Lower leg skin (tissue), 4 donors: ENCODE measurements at regions not wholly inside any gene's neighbourhood (a gene's known extent, or its start where the extent isn't known, plus 50 kb on each side); places are given as distances from the start of the nearest gene placed in this dataset.

Experiments
- DNase-seq, 2 donors: peaks; one replicate each; pipeline ENCODE4 v3.0.0-alpha.2; 2019; ENCODE audit warnings: low spot score in 2 of 2
- H3K4me3 ChIP-seq: fragments of 200-600 bp; sonication (generic); 2 replicates; pipeline ENCODE4 v1.5.1; 2017; ENCODE audit warnings: mild to moderate bottlenecking, low read depth; ENCODE audit not compliant: poor library complexity, severe bottlenecking
- POLR2A ChIP-seq, 2 donors: fragments of 450-650 bp; IDR thresholded peaks; one replicate each; pipeline ENCODE4 v1.6.1; 2016 to 2017; ENCODE audit warnings: antibody characterized with exemption in 2 of 2, mild to moderate bottlenecking in 1 of 2, moderate library complexity in 1 of 2
- WGBS, 2 donors: methylation state at CpG; one replicate each; pipeline ENCODE4 v1.1.5; 2018; 5-methylcytosine and 5-hydroxymethylcytosine counted together
- intact Hi-C: fragments of 100-400 bp; cut with DNase I; formaldehyde crosslinking; loops from one replicate; pipeline ENCODE4 v1.15.0; 2023; ENCODE audit warnings: low total_unique reads
- TF ChIP-seq, protein P1 (sequence below), 3 donors: fragments of 450-650 bp; IDR thresholded peaks; one replicate each; pipeline ENCODE4 v1.5.1; 2016; ENCODE audit warnings: antibody characterized with exemption in 3 of 3, mild to moderate bottlenecking in 3 of 3, moderate library complexity in 2 of 3

DNA sequence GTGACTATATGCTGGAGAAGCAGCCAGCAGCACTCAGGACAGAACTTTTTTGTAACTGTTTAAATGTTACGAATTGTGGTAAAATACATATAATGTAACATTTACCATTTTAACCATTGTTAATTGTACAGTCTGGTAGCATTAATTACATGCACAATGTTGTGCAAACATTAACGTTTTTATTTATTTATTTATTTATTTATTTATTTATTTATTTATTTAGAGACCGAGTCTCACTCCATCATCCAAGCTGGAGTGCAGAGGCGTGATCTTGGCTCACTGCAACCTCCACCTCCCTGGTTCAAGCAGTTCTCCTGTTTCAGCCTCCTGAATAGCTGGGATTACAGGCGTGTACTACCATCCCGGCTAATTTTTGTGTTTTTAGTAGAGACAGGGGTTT is 88.7 kb upstream of the TEX51 start:
- intact Hi-C loops: no loop called here
- no peak overlapping the region for H3K4me3 ChIP-seq
- WGBS, 2 donors: 89 to 91% methylated on average over 6 of the region's 6 CpGs
- TF ChIP-seq POLR2A (IDR thresholded peaks at IDR 0.05): no peak
- no peak for DNase-seq

DNA sequence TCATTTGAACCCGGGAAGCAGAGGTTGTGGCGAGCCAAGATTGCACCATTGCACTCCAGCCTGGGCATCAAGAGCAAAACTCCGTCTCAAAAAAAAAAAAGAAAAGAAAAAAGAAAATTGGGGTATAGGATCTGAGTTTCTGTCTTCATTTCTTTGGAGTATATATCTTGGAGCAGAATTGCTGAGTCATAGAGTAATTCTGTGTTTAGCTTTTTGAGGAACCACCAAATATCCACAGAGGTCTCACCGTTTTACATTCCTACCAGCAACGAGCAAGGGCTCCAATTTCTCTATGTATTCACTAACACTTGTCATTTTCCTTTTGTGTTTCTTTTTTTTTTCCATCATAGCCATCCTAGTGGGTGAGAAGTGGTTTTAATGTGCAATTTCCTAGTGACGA is 87.6 kb upstream of the TEX51 start:
- DNase-seq: no peak
- 75 to 85% methylated on average over 6 of the region's 6 CpGs for WGBS, 2 donors
- no peak overlapping the region for H3K4me3 ChIP-seq
- TF ChIP-seq, protein P1, sequence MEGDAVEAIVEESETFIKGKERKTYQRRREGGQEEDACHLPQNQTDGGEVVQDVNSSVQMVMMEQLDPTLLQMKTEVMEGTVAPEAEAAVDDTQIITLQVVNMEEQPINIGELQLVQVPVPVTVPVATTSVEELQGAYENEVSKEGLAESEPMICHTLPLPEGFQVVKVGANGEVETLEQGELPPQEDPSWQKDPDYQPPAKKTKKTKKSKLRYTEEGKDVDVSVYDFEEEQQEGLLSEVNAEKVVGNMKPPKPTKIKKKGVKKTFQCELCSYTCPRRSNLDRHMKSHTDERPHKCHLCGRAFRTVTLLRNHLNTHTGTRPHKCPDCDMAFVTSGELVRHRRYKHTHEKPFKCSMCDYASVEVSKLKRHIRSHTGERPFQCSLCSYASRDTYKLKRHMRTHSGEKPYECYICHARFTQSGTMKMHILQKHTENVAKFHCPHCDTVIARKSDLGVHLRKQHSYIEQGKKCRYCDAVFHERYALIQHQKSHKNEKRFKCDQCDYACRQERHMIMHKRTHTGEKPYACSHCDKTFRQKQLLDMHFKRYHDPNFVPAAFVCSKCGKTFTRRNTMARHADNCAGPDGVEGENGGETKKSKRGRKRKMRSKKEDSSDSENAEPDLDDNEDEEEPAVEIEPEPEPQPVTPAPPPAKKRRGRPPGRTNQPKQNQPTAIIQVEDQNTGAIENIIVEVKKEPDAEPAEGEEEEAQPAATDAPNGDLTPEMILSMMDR (IDR thresholded peaks at IDR 0.05): no peak
- no peak for TF ChIP-seq POLR2A (IDR thresholded peaks at IDR 0.05)
- intact Hi-C loops: no loop called here

DNA sequence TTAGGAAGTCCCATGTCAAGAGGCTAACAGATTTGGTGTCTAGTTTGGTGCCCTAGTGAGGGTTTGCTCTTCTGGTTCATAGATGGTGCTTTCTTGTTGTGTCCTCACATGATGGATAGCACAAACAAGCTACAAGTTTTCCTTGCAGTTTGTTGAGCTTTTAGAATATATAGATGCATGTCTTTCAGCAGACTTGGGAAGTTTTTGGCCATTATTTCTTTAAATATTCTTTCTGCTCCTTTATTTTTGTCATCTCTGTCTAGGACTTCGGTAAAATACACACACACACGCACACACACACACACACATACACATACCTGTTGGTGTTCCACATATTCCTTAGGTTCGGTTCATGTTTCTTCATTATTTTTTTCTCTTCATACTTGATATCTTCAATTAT is 81.5 kb upstream of the TEX51 start:
- no peak for TF ChIP-seq POLR2A (IDR thresholded peaks at IDR 0.05)
- TF ChIP-seq, protein P1 (IDR thresholded peaks at IDR 0.05): no peak
- intact Hi-C loops: no loop called here
- DNase-seq: no peak
- WGBS, 2 donors: 86 to 94% methylated on average over 3 of the region's 3 CpGs
- no peak overlapping the region for H3K4me3 ChIP-seq

DNA sequence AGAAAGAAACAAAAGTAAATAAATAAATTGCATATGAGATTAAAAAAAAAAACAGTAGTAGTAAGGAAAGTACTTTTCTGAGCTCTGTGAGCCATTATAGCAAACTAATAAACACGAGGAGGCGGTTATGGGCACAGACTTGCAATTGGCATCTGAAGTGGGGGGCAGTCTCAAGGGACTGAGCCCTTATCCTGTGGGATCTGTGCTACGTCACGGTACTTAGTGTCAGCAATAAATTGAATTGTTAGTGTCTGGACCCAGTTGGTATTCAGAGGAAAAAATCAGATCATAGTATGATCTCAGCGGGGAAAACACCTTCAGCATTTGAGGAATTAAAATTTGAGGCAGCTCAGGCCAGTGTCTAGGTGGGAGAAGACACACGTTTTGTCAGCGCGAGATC is 76.6 kb upstream of the TEX51 start:
- TF ChIP-seq, protein P1 (IDR thresholded peaks at IDR 0.05): no peak
- TF ChIP-seq POLR2A (IDR thresholded peaks at IDR 0.05): no peak
- intact Hi-C loops: no loop called here
- H3K4me3 ChIP-seq: no peak overlapping the region
- DNase-seq: no peak
- WGBS, 2 donors: 79 to 80% methylated on average over 8 of the region's 8 CpGs

DNA sequence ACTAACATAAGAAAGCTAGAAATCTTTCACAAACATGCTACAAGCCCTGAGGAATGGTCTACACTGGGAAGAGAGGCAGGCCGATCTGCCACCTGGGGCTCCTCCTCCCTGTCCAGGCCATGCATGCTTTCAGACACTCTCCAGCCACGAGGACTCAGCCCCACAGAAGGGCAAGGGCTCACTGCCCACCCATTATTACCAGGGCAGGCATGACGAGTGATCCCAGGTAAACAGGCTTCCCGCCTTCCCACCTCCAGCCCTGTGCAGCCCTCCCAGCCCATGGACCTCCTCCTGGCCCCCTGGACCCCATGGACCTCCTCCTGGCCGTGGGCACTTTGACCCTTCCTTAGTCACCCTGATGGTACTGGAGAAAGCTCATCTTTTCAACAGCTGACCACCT is 75.8 kb upstream of the TEX51 start:
- intact Hi-C loops: no loop called here
- 62 to 72% methylated on average over 5 of the region's 5 CpGs for WGBS, 2 donors
- H3K4me3 ChIP-seq: no peak overlapping the region
- TF ChIP-seq, protein P1 (IDR thresholded peaks at IDR 0.05): no peak
- no peak for DNase-seq

DNA sequence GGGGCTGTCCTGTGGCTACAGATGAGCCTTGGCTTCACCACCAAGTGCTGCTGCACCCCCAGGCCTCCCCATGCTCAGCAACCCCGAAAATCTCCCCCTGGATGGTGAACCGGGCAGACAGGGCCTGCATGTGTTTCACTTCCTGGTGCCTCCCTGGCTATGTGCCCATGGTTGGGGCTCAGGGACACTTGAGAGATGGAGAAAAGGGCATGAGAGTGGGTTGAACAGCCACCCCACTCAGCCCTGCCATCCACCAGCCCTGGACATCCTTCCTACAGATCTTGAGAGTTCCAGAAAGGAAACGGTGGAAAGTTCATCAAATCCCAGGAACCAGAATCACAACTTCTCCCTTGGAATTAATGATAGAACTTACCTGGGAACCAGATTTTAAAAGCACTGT is 74.7 kb upstream of the TEX51 start:
- WGBS, 2 donors: 77 to 86% methylated on average over 3 of the region's 3 CpGs
- TF ChIP-seq, protein P1 (IDR thresholded peaks at IDR 0.05): no peak
- no peak for TF ChIP-seq POLR2A (IDR thresholded peaks at IDR 0.05)
- intact Hi-C loops: no loop called here
- no peak for DNase-seq
- H3K4me3 ChIP-seq: no peak overlapping the region
